ENCODE measurements at regions not wholly inside any gene's neighbourhood (a gene's known extent, or its start where the extent isn't known, plus 50 kb on each side); places are given as distances from the start of the nearest gene placed in this dataset.

DNA sequence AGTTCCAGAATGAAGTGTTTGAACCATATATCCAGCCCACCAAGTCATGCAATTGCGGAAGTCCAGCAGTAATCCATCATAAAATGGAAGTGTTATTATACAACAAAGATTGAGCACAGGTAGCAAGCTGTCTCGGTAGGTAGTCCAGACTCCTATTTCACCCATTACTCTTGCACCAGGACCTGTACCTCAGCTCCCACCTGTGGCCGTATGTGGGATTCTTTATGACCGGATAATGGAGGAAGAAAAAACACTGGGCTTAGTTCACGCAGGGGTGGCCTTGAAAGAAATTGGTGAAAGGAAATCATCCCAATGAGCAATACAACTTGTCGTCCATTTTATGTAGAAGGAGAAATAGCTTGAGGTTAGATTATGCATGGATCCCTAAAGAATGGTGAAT, 216.3 kb downstream of the ESM1 start:
- Histone ChIP-seq H3K36me3 (ENCODE audit: control insufficient read depth, insufficient read depth, low read length) (no peaks in the 10 kb centered on the region), H3K27me3 (ENCODE audit: control insufficient read depth, insufficient read depth, low read length) (no peaks in the 10 kb centered on the region), H3K4me3 (ENCODE audit: low read depth, low read length) (no peak overlapping the region)
- FAIRE-seq = no peak
- peak; percentile 41 for DNase-seq (ENCODE audit: low read depth)
- TF ChIP-seq, protein P1, sequence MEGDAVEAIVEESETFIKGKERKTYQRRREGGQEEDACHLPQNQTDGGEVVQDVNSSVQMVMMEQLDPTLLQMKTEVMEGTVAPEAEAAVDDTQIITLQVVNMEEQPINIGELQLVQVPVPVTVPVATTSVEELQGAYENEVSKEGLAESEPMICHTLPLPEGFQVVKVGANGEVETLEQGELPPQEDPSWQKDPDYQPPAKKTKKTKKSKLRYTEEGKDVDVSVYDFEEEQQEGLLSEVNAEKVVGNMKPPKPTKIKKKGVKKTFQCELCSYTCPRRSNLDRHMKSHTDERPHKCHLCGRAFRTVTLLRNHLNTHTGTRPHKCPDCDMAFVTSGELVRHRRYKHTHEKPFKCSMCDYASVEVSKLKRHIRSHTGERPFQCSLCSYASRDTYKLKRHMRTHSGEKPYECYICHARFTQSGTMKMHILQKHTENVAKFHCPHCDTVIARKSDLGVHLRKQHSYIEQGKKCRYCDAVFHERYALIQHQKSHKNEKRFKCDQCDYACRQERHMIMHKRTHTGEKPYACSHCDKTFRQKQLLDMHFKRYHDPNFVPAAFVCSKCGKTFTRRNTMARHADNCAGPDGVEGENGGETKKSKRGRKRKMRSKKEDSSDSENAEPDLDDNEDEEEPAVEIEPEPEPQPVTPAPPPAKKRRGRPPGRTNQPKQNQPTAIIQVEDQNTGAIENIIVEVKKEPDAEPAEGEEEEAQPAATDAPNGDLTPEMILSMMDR (IDR thresholded peaks at IDR 0.05; ENCODE audit: insufficient read depth, low read length, severe bottlenecking) = peak; percentile 50

DNA sequence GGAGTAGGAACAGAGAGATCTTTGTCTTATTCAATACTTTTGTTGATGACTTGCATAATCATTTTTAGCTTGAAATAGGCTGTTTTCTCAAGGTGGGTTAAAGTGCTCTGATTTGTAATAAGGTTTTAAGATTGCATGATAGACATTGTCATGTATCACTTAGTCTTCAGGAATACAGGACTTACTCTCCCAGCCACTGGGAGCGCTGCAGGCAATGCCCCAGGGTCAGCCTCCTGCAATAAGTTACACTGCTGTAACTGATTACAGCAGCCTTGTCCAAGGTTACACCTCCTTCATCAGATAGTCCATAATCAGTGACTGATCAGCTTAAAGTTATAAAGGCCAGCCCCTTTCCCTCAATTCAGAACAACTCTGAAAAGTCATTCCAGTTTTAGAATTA, 218.6 kb downstream of the ESM1 start:
- TF ChIP-seq, protein P1 (IDR thresholded peaks at IDR 0.05; ENCODE audit: insufficient read depth, low read length, severe bottlenecking) = no peak
- FAIRE-seq (no peak), DNase-seq (ENCODE audit: low read depth) (no peak)
- Histone ChIP-seq H3K4me3 (ENCODE audit: low read depth, low read length) (no peak overlapping the region), H3K36me3 (ENCODE audit: control insufficient read depth, insufficient read depth, low read length) (no peaks in the 10 kb centered on the region), H3K27me3 (ENCODE audit: control insufficient read depth, insufficient read depth, low read length) (no peaks in the 10 kb centered on the region)

DNA sequence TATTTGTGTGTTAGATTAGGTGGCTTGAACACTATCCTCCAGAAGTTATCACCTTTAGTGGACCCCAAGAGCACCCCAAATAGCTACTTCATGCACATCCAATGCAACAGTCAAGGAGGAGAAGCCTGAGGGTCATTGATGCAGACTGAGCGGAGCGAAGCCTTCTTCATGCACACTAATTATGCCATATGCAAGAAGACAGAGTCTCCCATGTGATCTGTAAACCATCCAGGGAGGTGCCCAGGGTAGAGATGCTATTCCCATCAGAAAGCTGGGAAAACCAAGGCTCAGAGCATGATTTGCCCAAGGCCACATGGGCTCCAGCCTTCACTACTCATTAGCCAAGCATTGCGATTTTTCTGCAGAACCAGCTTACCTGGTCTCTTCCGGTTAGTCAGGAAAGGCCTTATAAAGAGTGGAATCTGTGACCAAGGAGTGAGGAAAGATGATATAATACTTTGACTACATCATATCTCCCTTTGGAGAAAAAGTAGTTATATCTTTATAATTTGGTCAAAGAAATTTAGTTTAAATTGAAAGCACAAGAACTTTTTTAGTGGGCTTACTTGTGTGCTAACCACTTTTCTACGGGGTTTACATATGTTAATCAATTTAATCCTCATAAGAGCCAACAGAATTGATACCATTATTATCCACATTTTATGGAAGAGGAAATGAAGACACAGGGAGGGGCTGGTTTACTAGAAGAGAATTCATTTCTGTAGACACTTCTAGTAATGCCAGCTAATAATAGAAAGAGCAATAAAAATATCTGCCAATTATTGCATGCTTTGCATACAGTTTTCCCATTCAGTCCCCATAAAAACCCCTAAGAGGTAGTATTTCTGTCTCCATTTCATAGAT, 220.0 kb downstream of the ESM1 start:
- FAIRE-seq = no peak
- H3K4me3 ChIP-seq (ENCODE audit: low read depth, low read length) = no peak overlapping the region
- DNase-seq (ENCODE audit: low read depth) = no peak
- H3K36me3 ChIP-seq (ENCODE audit: control insufficient read depth, insufficient read depth, low read length) = no peaks in the 10 kb centered on the region
- TF ChIP-seq, protein P1 (IDR thresholded peaks at IDR 0.05; ENCODE audit: insufficient read depth, low read length, severe bottlenecking) = no peak
- H3K27me3 ChIP-seq (ENCODE audit: control insufficient read depth, insufficient read depth, low read length) = no peaks in the 10 kb centered on the region

DNA sequence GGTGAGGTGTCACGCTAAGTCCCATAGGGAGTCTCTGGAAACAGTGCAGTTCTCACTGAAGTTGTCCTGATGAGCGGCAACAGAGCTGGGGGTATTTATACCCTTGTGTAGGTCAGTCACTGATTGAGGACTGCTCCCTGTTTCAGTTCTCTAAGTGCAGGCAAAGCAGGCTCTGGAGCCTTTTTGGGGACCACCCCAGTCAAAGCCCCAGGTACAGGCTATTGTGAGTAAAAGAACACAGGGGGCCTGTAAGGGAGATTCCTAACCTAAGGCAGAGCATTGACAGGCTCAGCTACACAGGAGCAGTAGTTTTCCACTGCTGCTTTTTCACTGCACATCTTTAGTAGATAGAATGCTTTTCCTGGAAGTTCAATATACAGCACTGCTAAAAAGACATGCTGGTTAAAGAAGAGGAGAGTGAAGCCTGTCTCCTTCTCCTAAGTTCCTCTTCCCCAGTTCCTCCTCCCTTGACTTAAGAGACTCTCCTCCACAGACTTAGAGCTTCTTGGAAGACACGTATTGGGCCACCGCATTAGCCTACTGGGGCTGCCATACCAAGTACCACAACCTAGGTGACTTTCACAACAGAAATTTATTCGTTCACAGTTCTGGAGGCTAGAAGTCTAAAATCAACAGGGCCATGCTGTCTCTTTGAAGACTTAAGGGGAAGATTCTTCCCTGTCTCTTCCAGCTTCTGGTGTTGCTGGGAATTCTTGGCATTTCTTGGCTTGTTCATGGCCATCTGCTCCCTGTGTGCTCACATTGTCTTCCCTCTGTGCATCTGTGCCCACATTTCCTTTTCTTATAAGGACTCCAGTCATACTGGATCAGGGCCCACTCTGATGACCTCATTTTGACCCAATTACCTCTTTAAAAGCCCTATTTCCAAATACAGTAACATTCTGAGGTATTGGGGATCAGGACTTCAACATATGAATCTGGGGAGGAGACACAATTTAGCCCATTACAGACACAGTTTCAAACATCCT, 221.0 kb downstream of the ESM1 start:
- Histone ChIP-seq H3K36me3 (ENCODE audit: control insufficient read depth, insufficient read depth, low read length) (no peaks in the 10 kb centered on the region), H3K27me3 (ENCODE audit: control insufficient read depth, insufficient read depth, low read length) (no peaks in the 10 kb centered on the region), H3K4me3 (ENCODE audit: low read depth, low read length) (no peak overlapping the region)
- TF ChIP-seq, protein P1 (IDR thresholded peaks at IDR 0.05; ENCODE audit: insufficient read depth, low read length, severe bottlenecking) = no peak
- DNase-seq (ENCODE audit: low read depth) (no peak), FAIRE-seq (no peak)

DNA sequence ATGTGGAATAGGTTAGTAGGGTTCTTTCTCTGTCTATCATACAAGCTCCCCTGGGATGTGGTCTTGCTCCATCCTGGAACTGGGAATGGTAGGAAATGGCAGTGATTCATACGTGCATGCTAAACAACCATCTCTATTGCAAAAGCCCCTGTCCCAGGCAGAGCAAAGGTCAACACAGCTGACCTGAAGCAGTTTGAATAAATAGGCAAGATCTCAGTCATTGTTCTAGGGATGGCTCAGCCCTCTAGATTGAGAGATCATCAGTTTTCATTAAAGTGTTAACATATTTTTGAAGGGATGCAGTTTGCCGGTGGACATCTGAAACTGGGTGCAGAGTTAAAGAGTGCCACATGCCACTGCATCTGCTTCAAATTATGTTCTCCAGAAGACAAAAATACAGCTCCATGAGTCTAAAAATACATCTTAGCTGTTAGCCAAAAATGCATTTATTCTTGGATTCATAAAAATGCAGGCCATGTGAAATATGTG, 224.1 kb downstream of the ESM1 start:
- FAIRE-seq = no peak
- H3K27me3 ChIP-seq (ENCODE audit: control insufficient read depth, insufficient read depth, low read length) = no peaks in the 10 kb centered on the region
- peak; percentile 53 for DNase-seq (ENCODE audit: low read depth)
- H3K4me3 ChIP-seq (ENCODE audit: low read depth, low read length) = no peak overlapping the region
- TF ChIP-seq, protein P1 (IDR thresholded peaks at IDR 0.05; ENCODE audit: insufficient read depth, low read length, severe bottlenecking) = no peak
- no peaks in the 10 kb centered on the region for H3K36me3 ChIP-seq (ENCODE audit: control insufficient read depth, insufficient read depth, low read length)

Measured in bronchial epithelial cell (primary cell).